ENCODE measurements at regions not wholly inside any gene's neighbourhood (a gene's known extent, or its start where the extent isn't known, plus 50 kb on each side); places are given as distances from the start of the nearest gene placed in this dataset. TPM values are rescaled to one million over a fixed set of nuclear protein-coding genes. Genes with fewer than 3 reads are reported as not detected.

DNA sequence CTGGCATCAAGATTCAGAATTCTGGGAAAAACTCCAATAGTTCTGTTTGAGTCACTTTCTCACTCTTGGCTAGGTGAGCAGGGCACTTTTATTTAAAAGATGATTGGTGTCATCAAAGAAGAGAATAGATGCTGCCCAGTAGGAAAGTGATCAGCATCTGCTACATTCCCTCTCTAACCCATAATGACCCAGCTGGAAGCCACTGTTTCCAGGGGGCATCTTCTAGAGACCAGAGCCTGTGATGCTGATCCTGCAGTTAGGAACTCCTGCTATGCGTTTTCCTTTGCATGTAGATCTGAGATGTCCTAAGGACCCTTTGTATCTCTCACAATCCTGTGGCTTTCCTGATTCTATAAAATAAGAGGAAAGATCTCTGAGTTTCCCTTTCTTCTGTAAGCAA, 79.9 kb upstream of the TMTC1 start:
- no peak for ATAC-seq (ENCODE audit: low FRiP score)
- DNase-seq (ENCODE audit: low spot score), result no peak
- TF ChIP-seq, protein P1, sequence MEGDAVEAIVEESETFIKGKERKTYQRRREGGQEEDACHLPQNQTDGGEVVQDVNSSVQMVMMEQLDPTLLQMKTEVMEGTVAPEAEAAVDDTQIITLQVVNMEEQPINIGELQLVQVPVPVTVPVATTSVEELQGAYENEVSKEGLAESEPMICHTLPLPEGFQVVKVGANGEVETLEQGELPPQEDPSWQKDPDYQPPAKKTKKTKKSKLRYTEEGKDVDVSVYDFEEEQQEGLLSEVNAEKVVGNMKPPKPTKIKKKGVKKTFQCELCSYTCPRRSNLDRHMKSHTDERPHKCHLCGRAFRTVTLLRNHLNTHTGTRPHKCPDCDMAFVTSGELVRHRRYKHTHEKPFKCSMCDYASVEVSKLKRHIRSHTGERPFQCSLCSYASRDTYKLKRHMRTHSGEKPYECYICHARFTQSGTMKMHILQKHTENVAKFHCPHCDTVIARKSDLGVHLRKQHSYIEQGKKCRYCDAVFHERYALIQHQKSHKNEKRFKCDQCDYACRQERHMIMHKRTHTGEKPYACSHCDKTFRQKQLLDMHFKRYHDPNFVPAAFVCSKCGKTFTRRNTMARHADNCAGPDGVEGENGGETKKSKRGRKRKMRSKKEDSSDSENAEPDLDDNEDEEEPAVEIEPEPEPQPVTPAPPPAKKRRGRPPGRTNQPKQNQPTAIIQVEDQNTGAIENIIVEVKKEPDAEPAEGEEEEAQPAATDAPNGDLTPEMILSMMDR (IDR thresholded peaks at IDR 0.05), result no peak

DNA sequence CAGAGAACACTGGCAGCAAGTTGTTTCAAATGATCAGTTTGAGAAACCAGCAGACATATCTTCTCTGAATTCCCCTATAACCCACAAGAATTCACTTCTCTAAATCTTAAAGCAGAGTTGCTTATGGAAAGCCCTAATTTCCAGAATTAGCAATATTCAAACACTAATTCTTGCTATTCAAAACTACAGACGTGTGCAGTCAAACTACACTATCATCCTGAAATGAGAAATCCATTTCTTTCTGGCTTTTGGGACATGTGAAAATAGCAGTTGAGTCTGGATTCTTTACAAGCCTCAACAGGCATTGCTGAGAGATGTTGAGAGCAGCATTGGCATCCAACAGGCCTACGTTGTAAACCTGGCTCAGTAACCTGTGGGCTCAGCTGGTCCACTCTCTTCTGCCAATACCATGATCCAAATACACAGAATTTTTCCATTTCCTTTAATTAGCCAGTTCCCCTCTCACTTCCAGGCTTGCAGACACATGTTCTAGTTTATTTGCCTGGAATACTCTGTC, 74.6 kb upstream of the TMTC1 start:
- DNase-seq (ENCODE audit: low spot score) (no peak), ATAC-seq (ENCODE audit: low FRiP score) (no peak)
- TF ChIP-seq, protein P1 (IDR thresholded peaks at IDR 0.05), result no peak

DNA sequence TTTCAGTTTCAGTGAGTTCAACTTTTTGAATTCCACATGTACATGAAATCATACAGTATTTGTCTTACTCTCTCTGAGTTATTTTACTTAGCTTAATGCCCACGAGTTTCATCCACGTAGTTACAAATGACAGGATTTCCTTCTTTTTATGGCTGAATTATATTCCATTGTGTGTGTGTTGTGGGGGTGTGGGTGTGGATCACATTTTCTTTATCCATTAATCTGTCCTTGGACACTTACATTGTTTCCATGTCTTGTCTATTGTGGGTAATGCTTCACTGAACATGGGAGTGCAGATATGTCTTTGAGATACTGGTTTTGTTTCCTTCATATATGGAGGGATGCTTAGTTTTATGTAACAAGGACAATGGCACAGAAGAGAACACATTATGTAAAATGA, 63.5 kb upstream of the TMTC1 start:
- DNase-seq (ENCODE audit: low spot score) (no peak), ATAC-seq (ENCODE audit: low FRiP score) (no peak)
- TF ChIP-seq, protein P1 (IDR thresholded peaks at IDR 0.05), result no peak

DNA sequence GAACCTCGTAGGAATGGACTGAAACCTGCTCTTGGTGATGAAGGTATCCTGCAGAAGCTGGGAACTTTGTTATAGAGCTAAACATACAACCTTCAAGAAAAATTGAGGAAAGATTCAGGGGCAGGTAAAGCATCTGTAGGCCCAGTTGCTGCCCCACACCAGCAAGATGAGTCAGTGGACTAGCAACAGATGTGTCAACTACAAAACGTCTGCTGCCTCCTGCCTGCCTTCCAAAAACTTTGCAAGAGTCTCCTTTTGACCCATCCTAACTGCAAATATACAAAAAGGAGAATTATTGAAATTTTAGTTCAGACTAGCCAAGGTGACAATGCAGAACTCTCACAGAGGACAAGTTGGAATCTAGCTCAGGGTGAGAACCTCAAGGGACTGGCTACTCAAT, 60.9 kb upstream of the TMTC1 start:
- ATAC-seq (ENCODE audit: low FRiP score) (no peak), DNase-seq (ENCODE audit: low spot score) (no peak)
- TF ChIP-seq, protein P1 (IDR thresholded peaks at IDR 0.05), result no peak

DNA sequence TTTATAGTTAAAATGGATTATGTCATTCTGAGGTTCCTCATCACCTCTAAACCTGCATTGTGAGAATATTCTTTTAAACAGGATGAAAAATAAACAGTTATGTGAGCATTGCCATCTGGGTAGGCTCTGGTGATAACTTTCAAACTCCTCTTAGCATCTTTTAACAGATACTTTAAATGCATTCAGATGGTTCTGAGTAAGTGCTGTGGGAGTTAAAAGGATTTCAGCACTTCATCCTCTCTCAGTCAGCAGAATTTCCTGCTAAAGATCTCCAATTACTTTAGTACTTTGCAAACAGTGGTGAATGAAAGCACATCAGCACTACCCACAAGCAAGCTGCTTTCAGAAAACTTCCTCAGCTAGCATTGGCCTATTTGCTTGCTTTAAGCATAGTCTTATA, 59.3 kb upstream of the TMTC1 start:
- TF ChIP-seq, protein P1 (IDR thresholded peaks at IDR 0.05), result no peak
- no peak for DNase-seq (ENCODE audit: low spot score)
- no peak for ATAC-seq (ENCODE audit: low FRiP score)

DNA sequence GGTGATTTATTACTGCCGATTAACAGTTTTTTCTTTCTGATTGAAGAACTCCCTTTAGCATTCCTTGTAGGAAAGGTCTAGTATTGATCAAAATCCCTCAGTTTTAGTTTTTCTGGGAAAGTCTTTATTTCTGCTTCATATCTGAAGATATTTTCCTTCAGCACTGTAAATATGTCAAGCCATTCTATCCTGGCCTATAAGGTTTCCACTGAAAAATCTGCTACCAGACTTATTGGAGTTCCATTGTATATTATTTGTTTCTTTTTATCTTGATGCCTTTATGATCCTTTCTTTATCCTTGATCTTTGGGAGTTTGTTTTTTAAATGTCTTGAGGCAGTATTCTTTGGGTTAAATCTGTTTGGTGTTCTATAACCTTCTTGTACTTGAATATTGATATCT, 55.0 kb upstream of the TMTC1 start:
- no peak for DNase-seq (ENCODE audit: low spot score)
- TF ChIP-seq, protein P1 (IDR thresholded peaks at IDR 0.05), result no peak
- no peak for ATAC-seq (ENCODE audit: low FRiP score)

Small RNA genes lying in the stretch of these regions (small RNA-seq; reads per million reads assigned to genes)
- not detected for gene AC023511.2
- not detected for gene RNA5SP356

Measured in omental fat pad (tissue), 3 donors.